ENCODE measurements at regions not wholly inside any gene's neighbourhood (a gene's known extent, or its start where the extent isn't known, plus 50 kb on each side); places are given as distances from the start of the nearest gene placed in this dataset.

DNA sequence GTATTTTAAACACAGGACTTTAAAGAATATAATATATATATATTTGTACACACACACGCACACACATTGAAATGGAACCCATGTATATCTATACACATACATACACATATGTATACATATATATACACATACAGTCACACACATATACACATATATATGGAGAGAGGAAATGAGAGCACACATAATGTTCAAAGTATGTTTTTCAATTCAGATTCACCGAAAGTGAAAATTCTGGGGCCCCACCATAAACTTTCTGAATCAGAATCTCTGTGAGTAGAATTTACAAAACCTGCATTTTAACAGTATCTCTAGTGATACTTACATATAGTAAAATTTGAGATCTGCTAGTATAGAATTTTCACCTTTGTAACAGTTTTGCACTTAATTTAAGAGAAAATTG, 60.4 kb upstream of the OBI1 start:
- TF ChIP-seq, protein P1, sequence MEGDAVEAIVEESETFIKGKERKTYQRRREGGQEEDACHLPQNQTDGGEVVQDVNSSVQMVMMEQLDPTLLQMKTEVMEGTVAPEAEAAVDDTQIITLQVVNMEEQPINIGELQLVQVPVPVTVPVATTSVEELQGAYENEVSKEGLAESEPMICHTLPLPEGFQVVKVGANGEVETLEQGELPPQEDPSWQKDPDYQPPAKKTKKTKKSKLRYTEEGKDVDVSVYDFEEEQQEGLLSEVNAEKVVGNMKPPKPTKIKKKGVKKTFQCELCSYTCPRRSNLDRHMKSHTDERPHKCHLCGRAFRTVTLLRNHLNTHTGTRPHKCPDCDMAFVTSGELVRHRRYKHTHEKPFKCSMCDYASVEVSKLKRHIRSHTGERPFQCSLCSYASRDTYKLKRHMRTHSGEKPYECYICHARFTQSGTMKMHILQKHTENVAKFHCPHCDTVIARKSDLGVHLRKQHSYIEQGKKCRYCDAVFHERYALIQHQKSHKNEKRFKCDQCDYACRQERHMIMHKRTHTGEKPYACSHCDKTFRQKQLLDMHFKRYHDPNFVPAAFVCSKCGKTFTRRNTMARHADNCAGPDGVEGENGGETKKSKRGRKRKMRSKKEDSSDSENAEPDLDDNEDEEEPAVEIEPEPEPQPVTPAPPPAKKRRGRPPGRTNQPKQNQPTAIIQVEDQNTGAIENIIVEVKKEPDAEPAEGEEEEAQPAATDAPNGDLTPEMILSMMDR (conservative IDR thresholded peaks at IDR 0.05 in 1 of 2, IDR thresholded peaks at IDR 0.05 in 1 of 2; ENCODE audit: extremely low read depth in 1 of 2, insufficient read depth in 1 of 2, low read depth in 1 of 2, low read length in 2 of 2) = no peak
- TF ChIP-seq EZH2 (IDR thresholded peaks at IDR 0.05; ENCODE audit: borderline replicate concordance, low read length) = no peak

All from mammary epithelial cell (primary cell).